ENCODE measurements at regions not wholly inside any gene's neighbourhood (a gene's known extent, or its start where the extent isn't known, plus 50 kb on each side); places are given as distances from the start of the nearest gene placed in this dataset.

GRCh38 chr2:238651306-238652052, 196.4 kb upstream of the TWIST2 start:
- TF ChIP-seq CTCF (IDR thresholded peaks at IDR 0.05) (no peak), POLR2A (IDR thresholded peaks at IDR 0.05) (no peak)
